C4-2B (cell line): ENCODE measurements at regions not wholly inside any gene's neighbourhood (a gene's known extent, or its start where the extent isn't known, plus 50 kb on each side); places are given as distances from the start of the nearest gene placed in this dataset.

ENCODE experiments used
- ZFX ChIP-seq: fragments of 450-650 bp; IDR thresholded peaks from 2 replicates; pipeline ENCODE4 v1.6.1; 2017
- TF ChIP-seq, protein P1 (sequence below): fragments of 450-650 bp; conservative IDR thresholded peaks from 2 replicates; pipeline ENCODE4 v1.5.1; 2017; ENCODE audit warnings: mild to moderate bottlenecking

DNA sequence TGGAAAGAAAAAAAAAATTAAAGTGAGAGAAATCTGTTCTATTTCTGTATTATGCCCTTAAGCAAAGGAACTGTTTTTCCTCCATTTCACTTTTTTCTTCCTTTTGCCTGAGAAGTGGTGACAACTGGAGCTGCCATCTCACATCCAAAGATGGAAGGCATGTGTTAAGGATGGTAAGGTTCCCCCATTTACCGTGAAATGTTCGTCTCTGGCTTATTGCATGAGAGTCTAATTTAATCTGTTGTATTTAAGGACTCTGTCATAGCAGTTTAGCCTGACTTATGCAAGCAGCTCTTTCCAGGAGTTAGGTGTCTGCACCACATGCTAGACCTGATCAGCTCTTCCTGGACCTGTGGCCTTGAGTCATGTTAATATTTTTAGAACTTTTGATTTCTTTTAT, 389.5 kb upstream of the MAP3K7 start:
- TF ChIP-seq, protein P1, sequence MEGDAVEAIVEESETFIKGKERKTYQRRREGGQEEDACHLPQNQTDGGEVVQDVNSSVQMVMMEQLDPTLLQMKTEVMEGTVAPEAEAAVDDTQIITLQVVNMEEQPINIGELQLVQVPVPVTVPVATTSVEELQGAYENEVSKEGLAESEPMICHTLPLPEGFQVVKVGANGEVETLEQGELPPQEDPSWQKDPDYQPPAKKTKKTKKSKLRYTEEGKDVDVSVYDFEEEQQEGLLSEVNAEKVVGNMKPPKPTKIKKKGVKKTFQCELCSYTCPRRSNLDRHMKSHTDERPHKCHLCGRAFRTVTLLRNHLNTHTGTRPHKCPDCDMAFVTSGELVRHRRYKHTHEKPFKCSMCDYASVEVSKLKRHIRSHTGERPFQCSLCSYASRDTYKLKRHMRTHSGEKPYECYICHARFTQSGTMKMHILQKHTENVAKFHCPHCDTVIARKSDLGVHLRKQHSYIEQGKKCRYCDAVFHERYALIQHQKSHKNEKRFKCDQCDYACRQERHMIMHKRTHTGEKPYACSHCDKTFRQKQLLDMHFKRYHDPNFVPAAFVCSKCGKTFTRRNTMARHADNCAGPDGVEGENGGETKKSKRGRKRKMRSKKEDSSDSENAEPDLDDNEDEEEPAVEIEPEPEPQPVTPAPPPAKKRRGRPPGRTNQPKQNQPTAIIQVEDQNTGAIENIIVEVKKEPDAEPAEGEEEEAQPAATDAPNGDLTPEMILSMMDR: no peak
- TF ChIP-seq ZFX: no peak
